NAMALWA (cell line): ENCODE measurements at regions not wholly inside any gene's neighbourhood (a gene's known extent, or its start where the extent isn't known, plus 50 kb on each side); places are given as distances from the start of the nearest gene placed in this dataset.

ENCODE experiments used
- DNase-seq: peaks from one replicate; pipeline ENCODE4 v3.0.0-alpha.2; 2015; ENCODE audit warnings: low spot score

DNA sequence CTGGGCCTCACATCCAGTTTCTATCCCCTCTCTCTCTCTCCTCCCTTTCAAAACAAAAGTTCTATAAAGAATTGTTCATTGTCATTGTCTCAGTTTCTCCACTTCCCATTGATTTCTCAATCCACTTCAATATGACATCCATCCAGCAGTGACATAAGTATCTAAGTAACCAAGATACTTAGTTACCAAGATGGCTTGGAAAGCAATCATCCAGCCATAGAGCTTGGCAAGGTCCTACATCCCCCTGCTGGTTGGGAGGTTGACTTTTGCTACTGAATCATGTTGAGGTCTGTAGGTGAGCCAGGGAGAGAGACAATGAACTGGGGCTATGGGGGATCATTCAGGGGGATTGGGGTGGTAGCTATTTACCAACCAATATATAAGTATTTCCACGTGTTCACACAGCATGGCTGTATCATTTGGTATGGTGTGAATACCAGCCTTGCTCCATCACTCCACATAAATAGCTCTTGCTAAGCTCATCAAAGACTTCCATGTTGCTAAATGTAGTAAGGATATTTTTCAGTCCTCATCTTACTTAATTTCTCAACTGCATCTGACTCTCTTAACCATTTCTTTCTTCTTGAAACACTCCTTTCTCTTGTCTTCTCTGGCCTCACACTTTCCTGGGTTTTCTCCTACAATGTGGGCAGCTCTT is 58.8 kb upstream of the NTRK3 start:
- no peak for DNase-seq

- no peak for DNase-seq
These were observed 56.5 kb upstream of the NTRK3 start for GRCh38 chr15:88312941-88313579.

GRCh38 chr15:88309363-88309762 is 52.8 kb upstream of the NTRK3 start:
- DNase-seq = no peak

DNA sequence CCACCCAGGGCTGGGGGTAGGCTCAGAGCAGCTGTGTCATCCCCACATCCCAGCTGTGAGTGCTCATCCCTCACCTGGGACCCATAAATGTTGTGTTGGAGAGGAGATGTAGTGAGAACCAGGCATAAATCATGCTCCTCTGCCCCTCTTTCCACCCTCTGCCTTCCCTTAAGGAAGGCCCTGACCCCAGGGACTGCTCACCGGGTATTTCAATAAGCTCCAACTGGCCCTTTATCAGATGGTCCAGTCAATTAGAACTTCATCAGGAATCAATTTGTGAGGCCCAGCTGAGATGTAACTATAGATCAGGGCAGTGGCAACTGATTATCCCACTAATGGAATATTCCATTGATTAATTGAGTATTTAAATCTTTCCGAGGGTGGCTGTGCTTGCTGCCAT is 50.8 kb upstream of the NTRK3 start:
- DNase-seq = no peak
